ENCODE measurements at regions not wholly inside any gene's neighbourhood (a gene's known extent, or its start where the extent isn't known, plus 50 kb on each side); places are given as distances from the start of the nearest gene placed in this dataset.

GRCh38 chr9:34825775-34826174, 115.8 kb upstream of the CCL21 start:
- Histone ChIP-seq H3K9me3 (ENCODE audit: control insufficient read depth in 4 of 4, low read length in 3 of 4) (no peaks in the 10 kb centered on the region), H3K9ac (ENCODE audit: low read depth in 1 of 2, low read length in 2 of 2) (no peak overlapping the region), H3K4me3 (ENCODE audit: low read depth in 1 of 3, low read length in 3 of 3) (no peak overlapping the region), H3K27ac (ENCODE audit: low read depth in 1 of 2, low read length in 2 of 2) (no peak overlapping the region), H3K36me3 (ENCODE audit: control insufficient read depth in 4 of 4, insufficient read depth in 3 of 4, low read depth in 1 of 4, low read length in 3 of 4) (no peaks in the 10 kb centered on the region), H3K4me1 (ENCODE audit: control insufficient read depth in 4 of 4, insufficient read depth in 4 of 4, low read length in 3 of 4) (peaks cover 0 to 4% (median 0%) of the 10 kb centered on the region in 4 donors), H3K27me3 (ENCODE audit: control insufficient read depth in 4 of 4, insufficient read depth in 4 of 4, low read length in 3 of 4) (no peaks in the 10 kb centered on the region)
- no peak for DNase-seq (ENCODE audit: low spot score)
- no peak for TF ChIP-seq MAX (IDR thresholded peaks at IDR 0.05)
- no peak for TF ChIP-seq CTCF (IDR thresholded peaks at IDR 0.05; ENCODE audit: low read depth, low read length, missing input control)
- TF ChIP-seq FOXA2 (IDR thresholded peaks at IDR 0.05), result no peak
- no peak for TF ChIP-seq ATF3 (IDR thresholded peaks at IDR 0.05)
- TF ChIP-seq REST (IDR thresholded peaks at IDR 0.05), result no peak
- TF ChIP-seq HNF4G (IDR thresholded peaks at IDR 0.05), result no peak
- TF ChIP-seq HNF4A (conservative IDR thresholded peaks at IDR 0.05), result no peak
- no peak for TF ChIP-seq JUND (IDR thresholded peaks at IDR 0.05)
- TF ChIP-seq GABPA (IDR thresholded peaks at IDR 0.05 in 1 of 2, conservative IDR thresholded peaks at IDR 0.05 in 1 of 2), result no peak
- WGBS, result 43% methylated on average over 4 of the region's 4 CpGs

DNA sequence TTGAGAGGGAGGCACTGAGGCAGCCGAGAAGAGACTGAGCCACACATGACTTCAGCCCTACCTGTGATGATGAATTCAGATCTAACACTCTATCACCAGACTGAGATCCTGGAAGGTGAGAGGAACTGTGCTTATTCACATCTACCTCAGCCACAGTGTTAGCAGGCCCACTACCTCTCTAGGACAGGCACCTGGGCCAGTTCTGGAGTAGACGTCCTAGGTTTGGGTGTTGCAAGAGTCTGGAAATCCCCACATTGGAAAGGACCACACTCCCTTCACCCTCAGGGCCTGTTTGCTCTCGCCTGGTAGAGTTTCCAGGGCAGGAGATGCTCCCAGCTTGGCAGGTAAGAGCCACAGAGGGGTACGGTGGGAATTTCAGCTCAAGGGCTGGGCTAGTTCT, 113.8 kb upstream of the CCL21 start:
- Histone ChIP-seq H3K36me3 (ENCODE audit: control insufficient read depth in 4 of 4, insufficient read depth in 3 of 4, low read depth in 1 of 4, low read length in 3 of 4) (no peaks in the 10 kb centered on the region), H3K9ac (ENCODE audit: low read depth in 1 of 2, low read length in 2 of 2) (no peak overlapping the region), H3K4me3 (ENCODE audit: low read depth in 1 of 3, low read length in 3 of 3) (no peak overlapping the region), H3K27ac (ENCODE audit: low read depth in 1 of 2, low read length in 2 of 2) (no peak overlapping the region), H3K9me3 (ENCODE audit: control insufficient read depth in 4 of 4, low read length in 3 of 4) (no peaks in the 10 kb centered on the region), H3K4me1 (ENCODE audit: control insufficient read depth in 4 of 4, insufficient read depth in 4 of 4, low read length in 3 of 4) (peaks cover 0 to 4% (median 0%) of the 10 kb centered on the region in 4 donors), H3K27me3 (ENCODE audit: control insufficient read depth in 4 of 4, insufficient read depth in 4 of 4, low read length in 3 of 4) (no peaks in the 10 kb centered on the region)
- no peak for DNase-seq (ENCODE audit: low spot score)
- 68% methylated on average over 4 of the region's 4 CpGs for WGBS
- TF ChIP-seq HNF4G (IDR thresholded peaks at IDR 0.05) (no peak), ZBTB33 (IDR thresholded peaks at IDR 0.05) (no peak), RAD21 (IDR thresholded peaks at IDR 0.05) (no peak), REST (IDR thresholded peaks at IDR 0.05) (no peak), HNF4A (conservative IDR thresholded peaks at IDR 0.05) (no peak), GABPA (IDR thresholded peaks at IDR 0.05 in 1 of 2, conservative IDR thresholded peaks at IDR 0.05 in 1 of 2) (no peak), CTCF (IDR thresholded peaks at IDR 0.05; ENCODE audit: low read depth, low read length, missing input control) (no peak), NR2F2 (IDR thresholded peaks at IDR 0.05) (no peak), EGR1 (IDR thresholded peaks at IDR 0.05; ENCODE audit: low read depth in 2 of 2) (no peak), JUND (IDR thresholded peaks at IDR 0.05) (no peak), YY1 (IDR thresholded peaks at IDR 0.05) (no peak), TAF1 (conservative IDR thresholded peaks at IDR 0.05) (no peak), ATF3 (IDR thresholded peaks at IDR 0.05) (no peak), FOXA2 (IDR thresholded peaks at IDR 0.05) (no peak)

Data from liver (tissue), 8 donors.